ENCODE measurements at regions not wholly inside any gene's neighbourhood (a gene's known extent, or its start where the extent isn't known, plus 50 kb on each side); places are given as distances from the start of the nearest gene placed in this dataset.

- Mint-ChIP-seq H3K4me3 (no peak overlapping the region), H3K9me3 (peaks cover 42% of the 10 kb centered on the region)
Observed at GRCh38 chr14:27056586-27056985, 458.8 kb upstream of the NOVA1 start.

DNA sequence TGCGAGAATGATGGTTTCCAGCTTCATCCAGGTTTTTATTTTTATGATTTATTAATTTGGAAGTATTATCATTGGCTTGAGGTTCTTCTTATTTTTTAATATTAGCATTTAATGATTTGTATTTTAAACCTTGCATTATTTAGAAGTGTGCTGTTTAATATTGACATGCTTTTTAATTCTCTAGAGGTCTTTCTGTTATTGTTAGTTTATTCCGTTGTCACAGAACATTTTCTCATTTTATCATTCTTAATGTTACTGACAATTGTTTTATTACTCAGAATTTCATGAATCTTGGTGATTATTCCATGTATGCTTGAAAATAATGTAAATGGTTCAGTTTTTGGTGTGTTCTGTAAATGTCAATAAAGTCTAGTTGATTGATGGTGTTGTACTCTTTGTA is 463.5 kb upstream of the NOVA1 start:
- Mint-ChIP-seq H3K4me3 (no peak overlapping the region), H3K4me1 (ENCODE audit: low read depth) (no peaks in the 10 kb centered on the region), H3K27me3 (ENCODE audit: low read depth) (no peaks in the 10 kb centered on the region), H3K36me3 (ENCODE audit: low read depth) (no peaks in the 10 kb centered on the region), H3K27ac (no peak overlapping the region), H3K9me3 (peaks cover 40% of the 10 kb centered on the region)
- no peak for DNase-seq (ENCODE audit: low spot score)

More at GRCh38 chr14:27056586-27056985, 458.8 kb upstream of the NOVA1 start:
- H3K4me1 Mint-ChIP-seq (ENCODE audit: low read depth): no peaks in the 10 kb centered on the region
- no peaks in the 10 kb centered on the region for H3K27me3 Mint-ChIP-seq (ENCODE audit: low read depth)
- H3K27ac Mint-ChIP-seq: no peak overlapping the region
- no peak for DNase-seq (ENCODE audit: low spot score)
- H3K36me3 Mint-ChIP-seq (ENCODE audit: low read depth): no peaks in the 10 kb centered on the region

GRCh38 chr14:27063959-27064358 is 466.1 kb upstream of the NOVA1 start:
- no peaks in the 10 kb centered on the region for H3K27me3 Mint-ChIP-seq (ENCODE audit: low read depth)
- no peaks in the 10 kb centered on the region for H3K4me1 Mint-ChIP-seq (ENCODE audit: low read depth)
- no peak overlapping the region for H3K4me3 Mint-ChIP-seq
- H3K36me3 Mint-ChIP-seq (ENCODE audit: low read depth): no peaks in the 10 kb centered on the region
- no peak for DNase-seq (ENCODE audit: low spot score)
- H3K27ac Mint-ChIP-seq: no peak overlapping the region
- H3K9me3 Mint-ChIP-seq: peaks cover 38% of the 10 kb centered on the region

GRCh38 chr14:27065886-27066285 is 468.1 kb upstream of the NOVA1 start:
- H3K4me3 Mint-ChIP-seq: no peak overlapping the region
- peaks cover 51% of the 10 kb centered on the region for H3K9me3 Mint-ChIP-seq
- no peaks in the 10 kb centered on the region for H3K36me3 Mint-ChIP-seq (ENCODE audit: low read depth)
- H3K27me3 Mint-ChIP-seq (ENCODE audit: low read depth): no peaks in the 10 kb centered on the region
- no peaks in the 10 kb centered on the region for H3K4me1 Mint-ChIP-seq (ENCODE audit: low read depth)
- H3K27ac Mint-ChIP-seq: no peak overlapping the region
- no peak for DNase-seq (ENCODE audit: low spot score)

DNA sequence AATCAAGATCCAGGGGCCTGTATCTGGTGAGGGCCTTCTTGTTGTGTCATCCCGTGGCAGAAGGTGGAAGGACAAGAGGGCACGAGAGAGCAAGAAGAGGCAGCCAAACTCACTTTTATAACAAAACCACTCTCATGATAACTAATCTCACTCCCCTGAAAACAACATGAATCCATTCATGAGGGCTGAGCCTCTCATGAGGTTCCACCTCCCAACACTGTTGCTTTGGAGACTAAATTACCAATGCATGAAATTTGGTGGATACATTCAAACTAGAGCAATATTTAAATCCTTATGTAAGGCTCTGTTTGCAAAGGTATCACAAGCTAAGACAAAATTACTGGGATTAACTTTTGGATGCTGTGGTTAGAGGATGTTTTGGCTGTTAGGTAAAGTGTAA is 470.1 kb upstream of the NOVA1 start:
- Mint-ChIP-seq H3K4me1 (ENCODE audit: low read depth) (no peaks in the 10 kb centered on the region), H3K4me3 (no peak overlapping the region), H3K27me3 (ENCODE audit: low read depth) (no peaks in the 10 kb centered on the region), H3K27ac (no peak overlapping the region), H3K36me3 (ENCODE audit: low read depth) (no peaks in the 10 kb centered on the region), H3K9me3 (peaks cover 45% of the 10 kb centered on the region)
- no peak for DNase-seq (ENCODE audit: low spot score)

DNA sequence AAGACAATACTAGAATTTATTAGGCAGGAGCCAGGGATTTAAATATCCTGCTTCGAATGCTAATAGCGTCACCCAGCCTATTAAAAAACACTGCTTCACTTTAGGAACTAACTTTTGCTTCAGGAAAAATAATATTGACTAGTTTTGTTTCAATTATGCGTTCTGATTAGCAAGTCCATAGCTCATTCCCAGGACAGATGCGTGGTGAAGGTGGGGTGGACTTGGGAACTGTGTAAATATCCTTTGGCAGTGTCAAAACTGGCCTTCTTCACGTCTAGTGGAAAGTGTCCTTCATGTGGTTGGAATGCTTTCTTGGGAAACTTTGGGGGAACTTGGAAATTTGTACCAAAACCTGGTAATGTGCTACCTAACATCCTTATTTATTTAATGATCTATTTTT is 474.8 kb upstream of the NOVA1 start:
- H3K27me3 Mint-ChIP-seq (ENCODE audit: low read depth): no peaks in the 10 kb centered on the region
- no peak for DNase-seq (ENCODE audit: low spot score)
- H3K4me1 Mint-ChIP-seq (ENCODE audit: low read depth): no peaks in the 10 kb centered on the region
- H3K27ac Mint-ChIP-seq: no peak overlapping the region
- H3K36me3 Mint-ChIP-seq (ENCODE audit: low read depth): no peaks in the 10 kb centered on the region
- H3K9me3 Mint-ChIP-seq: peaks cover 37% of the 10 kb centered on the region
- no peak overlapping the region for H3K4me3 Mint-ChIP-seq

- no peak for DNase-seq (ENCODE audit: low spot score)
- Mint-ChIP-seq H3K9me3 (peaks cover 42% of the 10 kb centered on the region), H3K4me3 (no peak overlapping the region), H3K36me3 (ENCODE audit: low read depth) (no peaks in the 10 kb centered on the region), H3K27ac (no peak overlapping the region), H3K4me1 (ENCODE audit: low read depth) (no peaks in the 10 kb centered on the region), H3K27me3 (ENCODE audit: low read depth) (no peaks in the 10 kb centered on the region)
Observed at GRCh38 chr14:27075503-27075902, 477.7 kb upstream of the NOVA1 start.

- Mint-ChIP-seq H3K4me1 (ENCODE audit: low read depth) (no peaks in the 10 kb centered on the region), H3K9me3 (peaks cover 44% of the 10 kb centered on the region), H3K4me3 (no peak overlapping the region), H3K27me3 (ENCODE audit: low read depth) (no peaks in the 10 kb centered on the region), H3K27ac (no peak overlapping the region), H3K36me3 (ENCODE audit: low read depth) (no peaks in the 10 kb centered on the region)
- DNase-seq (ENCODE audit: low spot score): no peak
Observed at GRCh38 chr14:27077214-27077613, 479.4 kb upstream of the NOVA1 start.

DNA sequence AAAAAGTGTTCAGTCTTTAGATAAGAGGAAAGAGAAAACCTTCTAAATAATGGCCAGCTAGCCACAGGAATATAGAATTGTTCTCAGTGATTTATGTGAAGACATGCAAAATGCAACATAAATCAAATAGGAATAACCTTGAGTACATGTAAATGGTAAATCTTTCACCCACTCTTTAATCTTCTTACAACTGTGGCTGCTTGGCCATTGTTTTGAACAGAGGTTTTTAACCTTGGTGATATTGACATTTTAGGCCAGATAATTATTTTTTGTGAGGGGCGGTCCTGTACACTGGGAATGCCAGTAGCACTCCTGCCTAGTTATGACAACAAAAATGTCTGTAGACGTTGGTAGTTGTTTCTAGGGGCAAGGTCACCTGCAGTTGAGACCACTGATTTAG is 479.9 kb upstream of the NOVA1 start:
- Mint-ChIP-seq H3K27ac (no peak overlapping the region), H3K4me3 (no peak overlapping the region), H3K27me3 (ENCODE audit: low read depth) (no peaks in the 10 kb centered on the region), H3K4me1 (ENCODE audit: low read depth) (no peaks in the 10 kb centered on the region), H3K9me3 (peaks cover 49% of the 10 kb centered on the region), H3K36me3 (ENCODE audit: low read depth) (no peaks in the 10 kb centered on the region)
- no peak for DNase-seq (ENCODE audit: low spot score)

- Mint-ChIP-seq H3K27ac (no peak overlapping the region), H3K9me3 (peaks cover 53% of the 10 kb centered on the region), H3K4me3 (no peak overlapping the region), H3K27me3 (ENCODE audit: low read depth) (no peaks in the 10 kb centered on the region), H3K4me1 (ENCODE audit: low read depth) (no peaks in the 10 kb centered on the region), H3K36me3 (ENCODE audit: low read depth) (no peaks in the 10 kb centered on the region)
- DNase-seq (ENCODE audit: low spot score): no peak
Observed at GRCh38 chr14:27078191-27078590, 480.4 kb upstream of the NOVA1 start.

DNA sequence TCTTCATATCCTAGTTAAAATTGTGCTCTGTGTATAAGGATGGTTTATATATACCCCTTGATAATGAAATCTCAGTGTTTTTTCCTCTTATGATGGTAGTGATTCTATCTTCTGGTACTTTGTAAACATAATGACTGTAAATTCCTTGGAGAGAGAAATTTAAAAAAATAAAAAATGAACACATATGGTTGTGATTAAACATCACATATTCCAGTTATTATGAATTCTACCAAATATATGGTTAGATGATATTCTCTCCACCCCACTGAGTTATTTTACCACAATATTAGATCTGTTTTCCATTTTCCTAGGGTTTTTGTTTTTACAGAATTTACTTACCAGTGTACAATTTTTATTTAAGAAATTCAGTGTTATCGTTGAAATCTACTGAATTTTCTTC is 481.9 kb upstream of the NOVA1 start:
- H3K9me3 Mint-ChIP-seq: peaks cover 48% of the 10 kb centered on the region
- H3K36me3 Mint-ChIP-seq (ENCODE audit: low read depth): no peaks in the 10 kb centered on the region
- H3K27me3 Mint-ChIP-seq (ENCODE audit: low read depth): no peaks in the 10 kb centered on the region
- H3K4me3 Mint-ChIP-seq: no peak overlapping the region
- no peak for DNase-seq (ENCODE audit: low spot score)
- no peak overlapping the region for H3K27ac Mint-ChIP-seq
- H3K4me1 Mint-ChIP-seq (ENCODE audit: low read depth): no peaks in the 10 kb centered on the region

- no peak overlapping the region for H3K27ac Mint-ChIP-seq
- H3K9me3 Mint-ChIP-seq: peaks cover 44% of the 10 kb centered on the region
- H3K36me3 Mint-ChIP-seq (ENCODE audit: low read depth): no peaks in the 10 kb centered on the region
- no peak overlapping the region for H3K4me3 Mint-ChIP-seq
- no peak for DNase-seq (ENCODE audit: low spot score)
- no peaks in the 10 kb centered on the region for H3K27me3 Mint-ChIP-seq (ENCODE audit: low read depth)
- H3K4me1 Mint-ChIP-seq (ENCODE audit: low read depth): no peaks in the 10 kb centered on the region
Observed at GRCh38 chr14:27085500-27085899, 487.7 kb upstream of the NOVA1 start.

GRCh38 chr14:27090716-27091115 is 492.9 kb upstream of the NOVA1 start:
- no peak for DNase-seq (ENCODE audit: low spot score)
- H3K4me1 Mint-ChIP-seq (ENCODE audit: low read depth): no peaks in the 10 kb centered on the region
- H3K27me3 Mint-ChIP-seq (ENCODE audit: low read depth): no peaks in the 10 kb centered on the region
- no peak overlapping the region for H3K4me3 Mint-ChIP-seq
- peaks cover 40% of the 10 kb centered on the region for H3K9me3 Mint-ChIP-seq
- no peak overlapping the region for H3K27ac Mint-ChIP-seq
- H3K36me3 Mint-ChIP-seq (ENCODE audit: low read depth): no peaks in the 10 kb centered on the region

DNA sequence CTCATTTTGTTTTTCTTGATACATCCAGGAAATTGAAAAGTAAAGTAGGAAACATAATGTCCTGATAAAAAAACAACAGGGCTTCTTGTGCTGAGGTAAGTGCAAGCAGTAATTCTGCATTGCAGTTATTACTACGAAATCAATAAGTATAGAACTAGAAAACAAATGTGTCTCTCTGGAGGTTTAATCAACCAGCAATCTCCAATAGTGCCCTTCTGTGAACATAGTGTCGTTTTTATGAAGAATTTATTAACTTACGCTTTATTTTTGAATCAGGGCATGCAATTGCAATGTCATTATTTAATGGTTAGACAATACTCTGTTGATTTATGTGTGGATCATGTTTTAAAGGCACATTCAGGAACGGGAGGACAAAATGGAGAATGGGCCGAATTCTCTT is 494.1 kb upstream of the NOVA1 start:
- DNase-seq (ENCODE audit: low spot score): no peak
- Mint-ChIP-seq H3K27ac (no peak overlapping the region), H3K36me3 (ENCODE audit: low read depth) (no peaks in the 10 kb centered on the region), H3K27me3 (ENCODE audit: low read depth) (no peaks in the 10 kb centered on the region), H3K4me3 (no peak overlapping the region), H3K4me1 (ENCODE audit: low read depth) (no peaks in the 10 kb centered on the region), H3K9me3 (peaks cover 48% of the 10 kb centered on the region)

- Mint-ChIP-seq H3K4me1 (ENCODE audit: low read depth) (no peaks in the 10 kb centered on the region), H3K27ac (no peak overlapping the region), H3K27me3 (ENCODE audit: low read depth) (no peaks in the 10 kb centered on the region), H3K4me3 (no peak overlapping the region), H3K9me3 (peaks cover 55% of the 10 kb centered on the region), H3K36me3 (ENCODE audit: low read depth) (no peaks in the 10 kb centered on the region)
- no peak for DNase-seq (ENCODE audit: low spot score)
Observed at GRCh38 chr14:27096091-27096490, 498.3 kb upstream of the NOVA1 start.
